Stomach (tissue), 4 donors: ENCODE measurements at regions not wholly inside any gene's neighbourhood (a gene's known extent, or its start where the extent isn't known, plus 50 kb on each side); places are given as distances from the start of the nearest gene placed in this dataset.

ENCODE experiments used
- EP300 ChIP-seq: sonication (generic); formaldehyde crosslinking; IDR thresholded peaks from one replicate; pipeline ENCODE4 v1.6.1; 2017; ENCODE audit warnings: antibody characterized with exemption
- POLR2A ChIP-seq, 4 donors: fragments of 450-650 bp; IDR thresholded peaks; one replicate each; pipeline ENCODE4 v1.6.1; 2016; ENCODE audit warnings: antibody characterized with exemption in 4 of 4, control low read depth in 2 of 4, mild to moderate bottlenecking in 1 of 4, moderate library complexity in 1 of 4
- POLR2AphosphoS5 ChIP-seq, 3 donors: sonication (generic); formaldehyde crosslinking; IDR thresholded peaks; one replicate each; pipeline ENCODE4 v1.6.1; 2016; ENCODE audit warnings: antibody characterized with exemption in 3 of 3
- TF ChIP-seq, protein P1 (sequence below), 7 experiments: fragments of 450-650 bp in 4 of 7; fragments of 200-600 bp in 3 of 7; sonication (generic) in 3 of 7; IDR thresholded peaks; one replicate each; pipeline ENCODE4 v1.5.1; 2016 to 2019; ENCODE audit warnings: antibody characterized with exemption in 7 of 7, control low read depth in 2 of 7, mild to moderate bottlenecking in 1 of 7

DNA sequence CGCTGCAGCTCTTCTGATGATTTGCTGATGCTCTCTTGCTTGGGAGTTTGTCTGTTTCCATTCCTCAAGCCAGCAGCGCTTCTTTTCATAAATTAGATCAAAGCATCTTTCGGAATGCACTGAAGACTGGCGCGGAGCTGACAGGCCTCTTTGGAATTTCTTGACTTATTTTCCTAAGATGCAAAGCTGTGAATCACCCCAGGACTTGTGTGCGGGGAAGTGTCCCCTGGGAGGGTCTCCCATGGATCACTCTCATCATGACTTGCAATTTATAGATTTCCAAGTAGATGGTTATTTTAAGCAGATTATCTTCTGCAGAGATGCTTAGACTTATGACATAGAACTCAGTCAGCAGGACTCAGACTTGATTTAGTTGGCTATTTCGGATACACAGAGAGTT lies 467.2 kb downstream of the TCERG1L start:
- TF ChIP-seq, protein P1, sequence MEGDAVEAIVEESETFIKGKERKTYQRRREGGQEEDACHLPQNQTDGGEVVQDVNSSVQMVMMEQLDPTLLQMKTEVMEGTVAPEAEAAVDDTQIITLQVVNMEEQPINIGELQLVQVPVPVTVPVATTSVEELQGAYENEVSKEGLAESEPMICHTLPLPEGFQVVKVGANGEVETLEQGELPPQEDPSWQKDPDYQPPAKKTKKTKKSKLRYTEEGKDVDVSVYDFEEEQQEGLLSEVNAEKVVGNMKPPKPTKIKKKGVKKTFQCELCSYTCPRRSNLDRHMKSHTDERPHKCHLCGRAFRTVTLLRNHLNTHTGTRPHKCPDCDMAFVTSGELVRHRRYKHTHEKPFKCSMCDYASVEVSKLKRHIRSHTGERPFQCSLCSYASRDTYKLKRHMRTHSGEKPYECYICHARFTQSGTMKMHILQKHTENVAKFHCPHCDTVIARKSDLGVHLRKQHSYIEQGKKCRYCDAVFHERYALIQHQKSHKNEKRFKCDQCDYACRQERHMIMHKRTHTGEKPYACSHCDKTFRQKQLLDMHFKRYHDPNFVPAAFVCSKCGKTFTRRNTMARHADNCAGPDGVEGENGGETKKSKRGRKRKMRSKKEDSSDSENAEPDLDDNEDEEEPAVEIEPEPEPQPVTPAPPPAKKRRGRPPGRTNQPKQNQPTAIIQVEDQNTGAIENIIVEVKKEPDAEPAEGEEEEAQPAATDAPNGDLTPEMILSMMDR (IDR thresholded peaks at IDR 0.05), result no peak
- TF ChIP-seq POLR2A (IDR thresholded peaks at IDR 0.05), result no peak
- no peak for TF ChIP-seq EP300
- no peak for TF ChIP-seq POLR2AphosphoS5 (IDR thresholded peaks at IDR 0.05)
